GM12875 (cell line): ENCODE measurements at regions not wholly inside any gene's neighbourhood (a gene's known extent, or its start where the extent isn't known, plus 50 kb on each side); places are given as distances from the start of the nearest gene placed in this dataset.

Source experiments
- H3K4me3 ChIP-seq: one replicate; pipeline ENCODE4 v1.5.1; 2011; ENCODE audit warnings: low read depth, low read length, control low read depth
- CTCF ChIP-seq: IDR thresholded peaks from 2 replicates; pipeline ENCODE4 v1.5.1; 2011; ENCODE audit warnings: low read depth, mild to moderate bottlenecking, control low read depth, inconsistent platforms, low read length, moderate library complexity, borderline replicate concordance; ENCODE audit not compliant: insufficient read depth

GRCh38 chr9:11088821-11089374 lies 476.1 kb upstream of the PTPRD start:
- H3K4me3 ChIP-seq, result no peak overlapping the region
- no peak for TF ChIP-seq CTCF

GRCh38 chr9:11092974-11093373 lies 480.2 kb upstream of the PTPRD start:
- no peak overlapping the region for H3K4me3 ChIP-seq
- no peak for TF ChIP-seq CTCF

GRCh38 chr9:11097020-11097419 lies 484.2 kb upstream of the PTPRD start:
- TF ChIP-seq CTCF, result no peak
- H3K4me3 ChIP-seq, result no peak overlapping the region

GRCh38 chr9:11103525-11103924 lies 490.7 kb upstream of the PTPRD start:
- H3K4me3 ChIP-seq, result no peak overlapping the region
- no peak for TF ChIP-seq CTCF

- TF ChIP-seq CTCF, result no peak
- H3K4me3 ChIP-seq, result no peak overlapping the region
Observed at GRCh38 chr9:11107196-11107595, 494.4 kb upstream of the PTPRD start.

GRCh38 chr9:11128156-11128555 lies 515.4 kb upstream of the PTPRD start:
- TF ChIP-seq CTCF, result no peak
- H3K4me3 ChIP-seq, result no peak overlapping the region

- H3K4me3 ChIP-seq, result no peak overlapping the region
- TF ChIP-seq CTCF, result no peak
Observed at GRCh38 chr9:11135851-11136250, 523.0 kb upstream of the PTPRD start.
